GM18499 (cell line): ENCODE measurements at regions not wholly inside any gene's neighbourhood (a gene's known extent, or its start where the extent isn't known, plus 50 kb on each side); places are given as distances from the start of the nearest gene placed in this dataset.
A peak's percentile ranks its signal among the peaks of the same experiment; 100 is the strongest.
"Not testable (repeated sequence)": the region's sequence is repeated elsewhere in the genome, so short reads cannot be mapped to it uniquely, and the experiment has no call there.

ENCODE experiments used
- ATAC-seq: cut with Tn5 transposase; IDR thresholded peaks from one replicate; pipeline ENCODE4 v1.9.1; 2021; ENCODE audit warnings: moderate number of reproducible peaks; ENCODE audit not compliant: insufficient read depth, unreplicated experiment

- ATAC-seq = no peak
Measured at GRCh38 chr12:44457465-44457864, 418.6 kb downstream of the NELL2 start.

GRCh38 chr12:44454959-44455358 is 421.2 kb downstream of the NELL2 start:
- ATAC-seq = not testable (repeated sequence)

GRCh38 chr12:44446181-44446580 is 429.9 kb downstream of the NELL2 start:
- no peak for ATAC-seq

- ATAC-seq = peak; percentile 65
Measured at GRCh38 chr12:44441155-44441554, 435.0 kb downstream of the NELL2 start.
